SIG-M5 (cell line): ENCODE measurements at regions not wholly inside any gene's neighbourhood (a gene's known extent, or its start where the extent isn't known, plus 50 kb on each side); places are given as distances from the start of the nearest gene placed in this dataset.
"Not testable (repeated sequence)": the region's sequence is repeated elsewhere in the genome, so short reads cannot be mapped to it uniquely, and the experiment has no call there.

Source experiments
- DNase-seq: peaks from one replicate; lab custom pipeline; 2025; lab: John Stamatoyannopoulos, UW

DNA sequence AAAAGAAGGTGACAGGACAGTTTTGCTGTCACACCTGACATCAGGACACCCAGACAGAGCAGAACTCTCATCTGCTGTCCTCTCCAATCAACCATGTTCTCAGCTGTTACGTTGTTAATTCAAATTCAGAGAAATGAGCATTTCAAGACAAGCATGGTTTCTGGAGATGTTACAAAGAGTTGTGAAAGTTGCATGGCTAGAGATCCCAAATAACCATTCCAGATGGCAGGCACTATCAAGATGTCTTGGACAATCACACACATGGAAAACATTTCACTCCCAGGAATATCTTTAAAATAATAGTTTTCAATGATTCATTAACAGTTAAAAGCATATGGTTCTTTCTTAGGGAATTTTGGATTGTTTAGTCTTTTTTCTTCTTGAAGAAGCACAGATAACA, 533.1 kb downstream of the AGTPBP1 start:
- no peak for DNase-seq

DNA sequence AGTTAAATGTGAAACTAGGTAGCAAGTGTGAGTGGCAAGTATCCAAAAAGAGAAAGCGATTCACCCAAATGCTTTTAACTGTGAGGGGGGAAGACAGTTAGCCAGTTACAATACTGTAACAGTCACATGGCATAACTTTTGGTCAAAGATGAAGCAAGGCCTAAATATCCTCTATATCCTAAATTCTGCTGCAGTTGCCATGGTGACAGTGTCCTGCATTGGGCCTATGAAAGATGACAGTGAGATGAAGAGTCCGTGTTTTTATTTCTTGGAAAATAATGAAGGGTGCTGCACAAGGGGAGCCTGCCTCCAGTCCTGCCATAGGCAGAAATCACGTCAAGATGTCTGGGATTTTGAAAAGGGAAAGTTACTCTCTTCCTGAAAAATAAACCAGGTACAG, 534.6 kb downstream of the NTRK2 start:
- DNase-seq: no peak

DNA sequence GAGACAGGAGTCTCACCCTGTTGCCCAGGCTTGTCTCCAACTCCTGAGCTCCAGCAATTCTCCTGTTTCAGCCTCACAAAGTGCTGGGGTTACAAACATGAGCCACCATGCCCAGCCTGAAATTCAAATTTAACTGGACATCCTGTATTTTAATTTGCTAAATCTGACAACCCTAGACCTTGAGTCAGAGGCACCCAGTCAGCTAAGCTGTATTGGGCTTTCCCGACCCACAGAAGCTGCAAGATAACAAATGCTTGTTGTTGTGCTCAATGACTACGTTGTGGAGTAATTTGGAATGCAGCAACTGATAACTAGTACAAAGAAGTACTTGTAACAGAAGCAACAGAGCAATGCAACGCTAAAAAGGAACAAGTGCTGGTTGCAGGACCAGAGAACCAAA, 533.1 kb downstream of the NTRK2 start:
- DNase-seq: no peak

DNA sequence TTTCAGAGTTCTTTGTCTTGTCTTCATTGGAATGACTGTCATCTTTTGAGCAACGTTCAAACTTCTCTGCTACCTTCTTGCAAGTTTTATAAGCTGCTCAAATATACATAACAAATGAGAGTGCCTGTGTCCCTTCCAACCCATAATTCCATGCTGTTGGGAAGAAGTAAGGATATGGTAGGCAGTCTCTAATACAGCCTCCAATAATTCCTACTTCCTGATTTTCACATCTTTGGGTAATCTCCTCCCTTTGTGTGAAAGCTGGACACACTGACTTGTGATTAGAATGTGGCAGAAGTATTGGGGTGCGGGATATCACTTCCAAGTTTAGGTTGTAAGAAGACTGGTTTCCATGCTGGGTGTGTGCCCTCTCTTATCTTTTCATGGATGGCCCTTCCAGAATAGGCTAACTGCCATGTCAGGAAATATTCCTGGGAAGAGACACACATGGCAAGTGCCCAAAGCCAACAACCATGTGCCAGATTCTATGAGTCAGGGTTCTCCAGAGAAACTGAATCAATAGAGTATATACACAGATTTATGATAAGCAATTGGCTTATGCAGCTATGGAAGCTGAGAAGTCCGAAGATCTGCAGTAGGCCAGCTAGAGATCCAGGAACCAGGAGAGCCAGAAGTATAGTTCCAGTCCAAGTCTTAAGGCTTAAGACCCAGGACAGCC, 531.3 kb downstream of the NTRK2 start:
- DNase-seq: no peak

DNA sequence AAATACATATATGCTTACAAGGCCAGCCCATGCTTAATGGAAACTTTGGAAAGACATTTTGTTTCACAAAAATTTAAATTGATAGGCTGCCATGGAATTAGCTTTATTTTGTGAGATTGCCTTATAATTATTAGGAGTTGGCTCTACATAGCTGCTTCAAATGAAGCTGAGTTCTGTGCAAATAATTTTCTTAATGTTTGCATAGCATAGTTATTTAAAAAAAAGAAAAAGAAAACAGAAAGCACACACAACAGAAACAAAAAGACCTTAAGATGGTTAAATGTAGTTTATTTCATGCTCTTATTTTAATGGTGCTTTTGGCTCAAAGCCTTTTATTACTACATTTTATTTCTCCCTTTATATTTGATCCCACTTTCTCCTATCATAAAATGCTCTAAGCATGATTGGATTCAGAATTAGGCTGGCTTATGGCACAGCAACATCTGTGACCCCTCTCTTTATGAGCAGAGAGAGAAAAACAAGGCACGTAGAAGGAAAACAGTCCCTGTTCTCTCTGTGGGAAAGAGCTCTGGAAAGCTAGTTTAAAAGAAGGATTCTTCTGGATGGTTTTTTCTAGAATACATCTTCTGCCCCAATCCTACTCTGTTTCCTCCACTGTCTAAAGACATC, 530.5 kb downstream of the NTRK2 start:
- no peak for DNase-seq

DNA sequence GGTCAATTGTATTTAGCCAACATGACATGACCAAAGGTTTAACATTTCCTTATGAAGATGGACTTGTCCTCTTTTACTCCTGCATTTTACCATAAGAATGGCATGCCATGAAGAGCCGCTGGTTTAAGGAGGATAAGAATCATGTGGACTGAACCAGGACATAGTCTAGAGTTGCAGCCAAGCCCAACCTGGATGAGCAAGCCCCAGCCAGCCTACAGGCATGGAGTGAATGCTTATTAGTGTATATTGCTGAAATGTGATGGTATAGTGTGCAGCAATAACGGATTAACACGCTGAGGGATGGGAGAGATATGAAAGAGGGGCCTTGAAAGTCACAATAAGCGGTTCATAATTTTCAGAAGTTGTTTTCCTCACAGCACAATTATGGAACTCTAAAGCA, 523.2 kb downstream of the NTRK2 start:
- DNase-seq: no peak

DNA sequence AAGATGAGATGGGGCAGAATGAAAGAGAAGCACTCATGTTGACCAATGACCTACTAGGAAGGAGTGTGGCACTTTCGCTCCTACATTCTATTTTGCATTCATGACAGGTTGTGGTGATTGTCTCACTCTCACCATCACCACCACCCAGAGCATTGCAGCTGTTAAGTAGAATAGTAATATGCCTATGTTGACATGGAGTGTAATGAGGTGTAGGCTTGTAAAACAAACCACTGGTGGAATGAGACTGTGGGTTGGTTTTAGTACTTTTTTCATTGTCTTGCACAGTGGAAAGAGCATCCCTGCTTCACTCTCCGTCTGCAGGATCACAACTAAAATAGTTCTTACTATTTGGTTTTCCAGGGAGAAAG, 516.7 kb downstream of the NTRK2 start:
- DNase-seq: no peak

DNA sequence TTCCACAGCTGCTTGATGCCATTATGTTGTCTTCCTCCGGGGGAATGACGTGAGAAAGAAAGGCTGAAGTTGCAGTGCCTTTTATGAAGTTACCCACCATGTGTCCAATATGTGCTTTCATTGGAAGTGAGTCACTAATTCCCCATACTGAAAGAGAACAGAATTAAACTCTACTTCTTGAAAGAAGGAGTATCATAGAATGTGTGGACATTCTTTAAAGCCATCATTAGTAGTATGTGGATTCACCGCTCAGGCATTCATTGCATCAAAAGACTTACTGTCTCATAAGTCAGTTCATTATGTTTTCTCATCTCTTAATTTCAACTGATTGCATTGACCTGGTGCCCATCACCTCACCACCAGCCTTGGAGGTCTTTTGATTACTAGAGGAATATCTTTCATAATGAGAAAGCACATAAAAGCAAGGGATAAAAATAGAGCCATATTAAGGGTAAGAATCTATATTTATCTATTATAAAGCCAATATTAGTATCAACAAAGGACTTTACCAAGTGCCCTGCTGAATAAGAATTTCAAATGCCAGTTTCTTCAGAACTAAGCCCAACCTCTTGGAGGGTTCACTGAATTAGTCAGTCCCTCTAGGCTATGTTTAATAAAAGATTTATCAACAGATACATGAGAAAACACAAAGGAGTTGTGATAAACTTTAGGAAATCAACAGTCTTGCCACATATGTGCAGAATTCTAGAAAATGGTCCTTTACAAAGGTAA, 516.1 kb downstream of the NTRK2 start:
- DNase-seq: no peak

DNA sequence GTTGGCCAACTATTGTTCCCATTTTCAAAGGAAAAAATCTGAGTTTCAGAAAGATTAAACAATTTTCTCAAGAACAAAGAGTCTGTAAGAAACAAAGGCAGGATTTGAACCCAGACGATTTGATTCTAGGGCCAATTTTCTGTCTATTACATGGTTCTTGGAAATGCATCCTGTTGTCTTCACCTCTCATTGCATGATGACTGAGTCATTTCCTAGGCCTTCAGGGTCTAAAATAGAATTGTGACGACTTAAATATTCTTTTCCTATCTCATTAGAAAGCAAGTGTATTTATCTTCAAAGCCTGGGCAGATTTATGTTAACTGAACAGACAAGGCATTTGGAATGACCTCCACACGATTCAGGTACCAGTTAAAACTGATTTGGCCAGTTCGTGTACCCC, 512.9 kb downstream of the NTRK2 start:
- DNase-seq: no peak

DNA sequence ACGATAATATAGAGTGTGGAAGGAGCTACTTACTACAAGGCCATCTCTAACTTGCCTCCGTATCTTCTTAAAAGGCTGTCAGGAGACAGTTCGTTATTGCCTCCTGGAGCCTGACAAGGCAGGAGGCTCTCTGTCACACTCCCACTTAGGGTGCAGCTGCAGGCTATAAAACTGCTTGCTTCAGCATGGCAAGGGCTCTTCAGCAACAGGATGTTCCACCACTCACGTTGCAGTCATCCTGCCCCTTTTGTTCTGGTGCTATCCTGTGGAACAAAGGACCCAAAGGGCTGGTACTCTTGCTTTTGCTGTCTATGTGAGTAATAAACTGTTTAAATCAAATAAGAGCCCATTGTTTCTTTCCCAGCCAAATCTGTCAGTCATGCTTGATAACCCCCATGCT, 508.9 kb downstream of the NTRK2 start:
- no peak for DNase-seq

DNA sequence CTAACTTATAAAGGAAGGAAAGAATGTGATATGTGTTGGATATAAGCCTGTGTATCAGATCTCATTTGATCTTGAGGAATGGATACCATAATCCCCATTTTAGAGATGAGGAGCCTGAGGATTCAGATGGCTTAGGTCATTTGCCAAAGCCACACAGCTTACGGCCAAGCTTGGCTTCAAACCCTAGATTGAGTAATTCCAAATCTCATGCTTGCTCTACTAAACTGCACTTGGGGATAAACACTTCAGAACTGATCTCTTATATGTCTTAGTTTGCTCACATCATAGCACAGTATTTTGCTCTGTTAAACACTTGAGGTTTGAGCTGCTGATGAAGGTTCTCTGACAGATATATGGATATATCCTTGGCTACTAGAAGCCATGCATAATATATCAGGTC, 504.4 kb downstream of the NTRK2 start:
- DNase-seq: no peak

DNA sequence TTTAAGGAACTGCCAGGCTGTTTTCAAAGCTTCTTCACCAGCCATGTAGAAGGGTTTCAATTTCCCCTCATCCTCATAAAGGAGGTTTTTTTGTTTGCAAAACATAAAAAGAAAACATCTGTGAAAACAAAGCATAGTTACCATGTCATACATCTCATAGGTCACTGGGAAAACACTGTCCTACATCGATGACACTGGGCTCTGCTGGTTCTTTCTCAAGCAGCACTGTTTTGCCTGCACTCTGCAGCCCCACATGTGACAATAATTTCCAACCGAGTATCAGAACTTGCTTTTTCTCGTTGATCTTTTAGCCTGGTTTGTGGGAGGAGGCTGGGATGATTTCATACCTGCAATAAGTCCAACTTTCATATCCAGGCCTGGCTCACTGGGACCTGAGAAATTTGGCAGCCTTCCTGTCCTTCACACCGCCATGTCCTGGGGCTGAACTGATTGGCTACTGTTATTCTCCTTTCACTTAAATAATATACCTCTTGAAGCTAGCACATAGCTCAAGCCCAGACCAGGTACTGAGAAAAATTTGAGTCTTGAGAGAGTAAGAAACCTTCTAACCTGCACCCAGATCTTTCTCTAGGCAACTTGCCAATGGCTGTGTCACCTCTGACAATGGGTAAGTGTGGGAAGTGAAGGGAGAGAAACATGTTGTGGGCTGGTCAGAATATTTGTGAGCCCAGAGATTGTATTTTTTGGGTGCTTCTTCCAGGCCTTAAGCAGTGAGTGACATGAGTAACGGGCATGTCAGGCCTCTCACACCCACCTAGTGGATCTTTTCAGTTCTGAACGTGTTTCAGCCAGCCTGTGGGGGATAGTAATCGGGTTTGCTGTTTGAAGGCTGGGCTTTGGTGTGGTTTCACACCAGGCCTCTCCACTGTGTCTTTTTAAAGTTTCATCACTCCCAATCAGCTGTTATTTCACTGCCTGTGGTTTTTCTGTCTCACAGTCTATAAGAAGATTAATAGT, 502.8 kb downstream of the NTRK2 start:
- no peak for DNase-seq

DNA sequence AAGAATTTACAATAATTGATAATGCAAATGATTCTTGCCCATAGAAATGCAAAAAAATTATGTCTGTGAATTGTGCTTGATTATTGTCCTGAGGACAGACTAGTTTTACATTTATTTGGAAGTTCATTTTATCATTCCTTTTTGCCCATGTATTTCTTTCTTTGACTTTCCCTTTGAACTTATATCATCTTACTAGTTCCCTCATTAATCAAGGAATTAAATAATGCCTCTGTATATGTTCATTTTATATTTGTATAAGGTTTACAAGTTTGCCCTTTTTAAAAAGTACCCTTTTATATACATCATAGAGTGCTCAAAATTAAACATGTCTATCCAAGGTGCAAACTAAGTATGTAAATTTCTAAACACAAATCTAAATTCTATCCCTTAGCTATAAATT, 501.6 kb downstream of the NTRK2 start:
- DNase-seq: no peak

DNA sequence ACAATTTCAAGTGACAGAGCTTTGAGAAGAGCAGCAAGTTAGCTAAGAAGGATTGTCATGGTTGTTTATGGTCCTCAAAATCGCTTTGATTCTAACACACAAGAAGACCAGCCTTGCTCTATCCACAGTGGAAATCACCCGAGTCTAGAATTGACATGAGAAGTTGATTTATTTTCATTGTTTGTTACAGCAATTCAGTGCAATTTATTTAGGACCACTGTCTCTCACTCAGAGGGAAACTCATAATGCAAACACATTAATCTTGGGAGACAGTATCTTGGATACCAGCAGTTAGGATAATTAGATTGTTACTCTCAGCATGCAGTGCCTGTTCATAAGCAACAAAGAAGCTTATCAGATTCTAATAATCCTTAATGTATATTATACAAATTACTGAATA, 498.9 kb downstream of the NTRK2 start:
- DNase-seq: no peak

DNA sequence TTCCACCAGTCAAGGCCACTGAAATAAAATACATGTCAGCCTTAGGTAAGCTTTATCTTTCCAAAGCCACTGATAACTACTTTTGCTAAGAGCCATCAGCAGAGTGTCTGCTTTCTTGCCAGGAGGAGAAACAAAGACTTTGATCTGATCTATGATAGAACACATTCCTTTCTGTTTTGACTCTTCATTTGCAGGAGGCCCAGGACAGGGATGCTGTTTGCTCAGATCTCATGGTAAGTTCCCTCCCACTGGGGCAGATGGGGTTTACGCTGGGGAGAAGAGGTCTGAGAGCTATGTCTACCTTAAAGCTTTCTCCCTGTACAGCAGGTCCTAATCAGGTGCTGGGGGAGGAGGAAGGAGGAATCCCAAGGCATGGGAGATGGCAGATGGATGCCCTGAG, 497.6 kb downstream of the NTRK2 start:
- no peak for DNase-seq

DNA sequence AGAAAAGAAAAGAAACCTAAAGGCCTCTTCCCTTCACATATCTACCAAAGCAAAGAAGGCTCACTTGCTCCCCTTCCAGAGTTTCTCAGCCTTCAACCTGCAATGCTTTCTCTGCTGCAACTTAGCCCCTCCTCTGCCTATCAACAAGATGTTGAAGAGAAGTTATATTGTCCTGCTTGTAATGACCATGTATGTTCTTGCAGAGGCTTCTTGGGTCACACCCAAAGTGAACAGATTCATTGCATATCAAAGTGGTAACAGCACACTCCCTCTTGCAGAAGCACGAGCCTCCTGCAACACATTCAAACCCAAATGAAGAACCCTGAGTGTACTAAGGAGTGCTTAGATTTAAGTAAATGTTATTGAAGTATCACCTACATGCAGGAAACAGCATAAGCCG, 494.3 kb downstream of the NTRK2 start:
- no peak for DNase-seq

DNA sequence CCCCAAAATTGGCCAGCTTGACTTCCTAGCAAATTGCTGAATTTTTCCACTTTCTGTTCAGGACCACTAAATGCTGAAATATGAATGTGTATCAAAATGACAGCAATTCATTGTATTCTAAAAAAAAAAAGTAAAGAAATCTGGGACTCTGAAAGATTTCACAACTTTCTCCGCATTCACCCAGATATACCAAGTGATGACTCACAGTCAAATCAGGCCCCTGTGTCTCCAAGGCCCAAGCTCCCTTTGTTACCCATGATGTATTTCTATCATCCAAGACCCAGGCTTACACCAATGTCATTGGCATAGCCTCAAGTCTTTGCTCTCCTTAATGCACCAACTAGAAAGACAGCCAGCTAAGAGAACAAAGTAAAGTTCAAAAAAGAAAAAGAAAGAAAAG, 493.9 kb downstream of the NTRK2 start:
- DNase-seq: no peak

DNA sequence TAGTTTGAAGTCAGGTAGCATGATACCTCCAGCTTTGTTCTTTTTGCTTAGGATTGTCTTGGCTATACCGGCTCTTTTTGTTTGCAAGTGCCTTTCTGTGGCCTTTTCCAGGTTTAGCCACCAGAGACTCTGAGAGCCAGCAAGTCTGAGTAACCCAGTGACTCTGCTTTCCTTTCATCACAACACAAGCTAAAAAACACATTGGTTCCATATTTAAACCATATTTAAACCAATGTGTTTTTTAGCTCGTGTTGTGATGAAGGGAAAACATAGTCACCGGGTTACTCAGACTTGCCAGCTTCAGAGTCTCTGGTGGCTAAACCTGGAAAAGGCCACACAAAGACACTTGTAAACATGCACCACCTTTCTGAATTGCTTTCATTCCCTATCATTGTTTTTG, 493.3 kb downstream of the NTRK2 start:
- DNase-seq: no peak

DNA sequence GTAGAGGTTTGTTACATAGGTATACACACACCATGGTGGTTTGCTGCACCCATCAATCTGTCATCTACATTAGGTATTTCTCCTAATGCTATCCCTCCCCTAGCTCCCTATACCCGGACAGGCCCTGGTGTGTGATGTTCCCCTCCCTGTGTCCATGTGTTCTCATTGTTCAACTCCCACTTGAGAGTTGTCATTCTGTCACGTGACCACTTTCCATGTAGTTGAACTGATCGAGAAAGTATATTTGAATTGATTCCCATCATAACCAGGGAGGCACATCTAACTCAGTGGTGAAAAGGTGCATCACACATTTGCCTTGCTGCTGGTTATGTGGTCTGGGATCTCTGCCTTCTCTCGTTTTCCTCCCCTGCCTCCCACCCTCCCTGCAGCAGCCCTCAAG, 491.4 kb downstream of the NTRK2 start:
- DNase-seq: not testable (repeated sequence)

DNA sequence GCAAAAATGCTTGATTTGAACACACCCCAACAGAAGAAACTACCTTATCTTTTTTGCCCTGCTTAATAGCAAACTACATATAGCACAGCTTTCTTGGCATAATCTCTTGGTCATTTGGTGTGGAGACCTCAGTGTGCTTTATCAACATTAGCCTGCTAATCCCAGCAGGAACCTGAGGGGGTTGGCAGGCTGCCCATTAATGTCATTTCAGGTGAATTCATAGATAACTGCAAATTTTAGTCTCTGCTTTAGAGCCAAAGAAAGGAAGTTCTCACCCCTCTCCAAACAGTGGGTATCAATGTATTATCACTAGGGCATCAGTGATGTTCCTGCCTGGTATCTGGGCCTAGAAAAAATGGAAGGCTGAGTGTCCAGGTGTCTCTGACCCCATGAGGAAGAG, 489.0 kb downstream of the NTRK2 start:
- DNase-seq: no peak

DNA sequence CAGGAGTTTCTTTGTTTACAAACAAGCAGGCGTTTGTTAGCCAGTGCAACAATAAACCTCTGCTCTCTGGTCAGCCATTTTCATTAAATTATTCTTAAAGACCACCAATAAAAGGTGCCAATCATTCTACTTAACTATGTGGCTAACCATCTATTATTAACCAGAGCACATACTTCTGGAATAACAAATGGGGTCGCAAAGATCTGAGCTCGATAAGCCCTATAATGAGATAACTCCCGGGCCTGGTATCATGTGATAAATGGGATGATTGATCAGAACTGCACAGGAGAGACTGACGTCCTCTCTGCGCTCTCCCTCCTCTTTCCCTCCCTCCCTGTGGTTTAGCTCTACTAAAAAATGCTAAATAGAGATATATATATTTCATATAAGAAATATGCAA, 488.2 kb downstream of the NTRK2 start:
- DNase-seq: no peak

DNA sequence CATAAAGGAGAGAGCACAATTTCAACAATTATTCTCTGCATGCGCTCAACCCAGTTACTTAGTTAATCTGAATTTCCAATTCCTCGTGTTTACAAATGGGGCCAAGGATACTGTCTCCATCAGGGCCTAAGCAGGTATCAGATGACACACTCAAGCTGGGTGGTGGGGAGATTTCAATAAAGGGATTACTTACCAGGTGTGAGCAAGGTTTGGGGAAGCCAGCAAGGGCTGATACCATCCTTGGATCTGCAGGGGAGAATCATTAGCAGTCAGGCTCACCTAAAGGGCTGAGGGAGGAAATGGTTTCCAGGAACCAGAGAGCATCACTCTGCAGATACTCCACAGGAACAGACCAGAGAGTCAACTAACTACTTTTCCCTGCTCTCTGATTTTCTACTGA, 487.1 kb downstream of the NTRK2 start:
- DNase-seq: no peak
